Effector memory CD4-positive, alpha-beta T cell (primary cell): ENCODE measurements at regions not wholly inside any gene's neighbourhood (a gene's known extent, or its start where the extent isn't known, plus 50 kb on each side); places are given as distances from the start of the nearest gene placed in this dataset.

Source experiments
- DNase-seq, 3 donors: peaks; one replicate each; pipeline ENCODE4 v3.0.0-alpha.2; 2020
- H3K27ac ChIP-seq: 2 replicates; pipeline ENCODE4 v1.7.0; 2013; ENCODE audit warnings: mild to moderate bottlenecking, low read length, moderate library complexity; ENCODE audit not compliant: insufficient read depth, poor library complexity, severe bottlenecking
- H3K27me3 ChIP-seq: replicated peaks from 2 replicates; pipeline ENCODE4 v1.7.0; 2013; ENCODE audit warnings: mild to moderate bottlenecking, low read length; ENCODE audit not compliant: insufficient read depth, control insufficient read depth, poor library complexity, severe bottlenecking
- H3K36me3 ChIP-seq: 2 replicates; pipeline ENCODE4 v1.7.0; 2013; ENCODE audit warnings: mild to moderate bottlenecking, low read length, moderate library complexity; ENCODE audit not compliant: control insufficient read depth, insufficient read depth
- H3K4me1 ChIP-seq: 2 replicates; pipeline ENCODE4 v1.7.0; 2013; ENCODE audit warnings: low read length, mild to moderate bottlenecking; ENCODE audit not compliant: control insufficient read depth, insufficient read depth, poor library complexity, severe bottlenecking
- H3K4me3 ChIP-seq: 2 replicates; pipeline ENCODE4 v1.7.0; 2013; ENCODE audit warnings: low read length, low read depth, mild to moderate bottlenecking; ENCODE audit not compliant: insufficient read depth, poor library complexity, severe bottlenecking
- H3K9me3 ChIP-seq: 2 replicates; pipeline ENCODE4 v1.7.0; 2013; ENCODE audit warnings: mild to moderate bottlenecking, low read length, moderate library complexity; ENCODE audit not compliant: control insufficient read depth

GRCh38 chr9:135374591-135374990 lies 105.0 kb upstream of the PPP1R26 start:
- H3K36me3 ChIP-seq: no peaks in the 10 kb centered on the region
- no peaks in the 10 kb centered on the region for H3K4me1 ChIP-seq
- DNase-seq: no peak
- H3K27me3 ChIP-seq: no peaks in the 10 kb centered on the region
- no peak overlapping the region for H3K4me3 ChIP-seq
- H3K27ac ChIP-seq: no peak overlapping the region
- no peaks in the 10 kb centered on the region for H3K9me3 ChIP-seq

GRCh38 chr9:135375001-135375400 lies 104.6 kb upstream of the PPP1R26 start:
- Histone ChIP-seq H3K36me3 (no peaks in the 10 kb centered on the region), H3K4me1 (no peaks in the 10 kb centered on the region), H3K27ac (no peak overlapping the region), H3K4me3 (no peak overlapping the region), H3K9me3 (no peaks in the 10 kb centered on the region), H3K27me3 (no peaks in the 10 kb centered on the region)
- no peak for DNase-seq

GRCh38 chr9:135376511-135377265 lies 102.9 kb upstream of the PPP1R26 start:
- no peak for DNase-seq
- Histone ChIP-seq H3K27me3 (no peaks in the 10 kb centered on the region), H3K4me1 (no peaks in the 10 kb centered on the region), H3K4me3 (no peak overlapping the region), H3K9me3 (no peaks in the 10 kb centered on the region), H3K36me3 (no peaks in the 10 kb centered on the region), H3K27ac (no peak overlapping the region)

- H3K36me3 ChIP-seq: no peaks in the 10 kb centered on the region
- no peak overlapping the region for H3K27ac ChIP-seq
- H3K4me3 ChIP-seq: no peak overlapping the region
- no peak for DNase-seq
- H3K4me1 ChIP-seq: no peaks in the 10 kb centered on the region
- no peaks in the 10 kb centered on the region for H3K9me3 ChIP-seq
- no peaks in the 10 kb centered on the region for H3K27me3 ChIP-seq
These were observed 102.2 kb upstream of the PPP1R26 start for GRCh38 chr9:135377431-135377830.

GRCh38 chr9:135378751-135379150 lies 100.8 kb upstream of the PPP1R26 start:
- no peak for DNase-seq
- no peak overlapping the region for H3K4me3 ChIP-seq
- no peaks in the 10 kb centered on the region for H3K36me3 ChIP-seq
- no peak overlapping the region for H3K27ac ChIP-seq
- no peaks in the 10 kb centered on the region for H3K4me1 ChIP-seq
- no peaks in the 10 kb centered on the region for H3K9me3 ChIP-seq
- no peaks in the 10 kb centered on the region for H3K27me3 ChIP-seq

GRCh38 chr9:135379540-135380267 lies 99.9 kb upstream of the PPP1R26 start:
- Histone ChIP-seq H3K36me3 (no peaks in the 10 kb centered on the region), H3K27ac (no peak overlapping the region), H3K4me3 (no peak overlapping the region), H3K9me3 (no peaks in the 10 kb centered on the region), H3K4me1 (no peaks in the 10 kb centered on the region), H3K27me3 (no peaks in the 10 kb centered on the region)
- DNase-seq: no peak

- H3K36me3 ChIP-seq: no peaks in the 10 kb centered on the region
- no peak overlapping the region for H3K27ac ChIP-seq
- DNase-seq: no peak
- no peak overlapping the region for H3K4me3 ChIP-seq
- H3K27me3 ChIP-seq: no peaks in the 10 kb centered on the region
- no peaks in the 10 kb centered on the region for H3K4me1 ChIP-seq
- no peaks in the 10 kb centered on the region for H3K9me3 ChIP-seq
These were observed 99.1 kb upstream of the PPP1R26 start for GRCh38 chr9:135380311-135380960.

- no peaks in the 10 kb centered on the region for H3K27me3 ChIP-seq
- no peaks in the 10 kb centered on the region for H3K4me1 ChIP-seq
- DNase-seq: no peak
- H3K4me3 ChIP-seq: no peak overlapping the region
- H3K36me3 ChIP-seq: no peaks in the 10 kb centered on the region
- no peaks in the 10 kb centered on the region for H3K9me3 ChIP-seq
- H3K27ac ChIP-seq: no peak overlapping the region
These were observed 97.7 kb upstream of the PPP1R26 start for GRCh38 chr9:135381762-135382310.

- Histone ChIP-seq H3K27ac (no peak overlapping the region), H3K4me3 (no peak overlapping the region), H3K27me3 (no peaks in the 10 kb centered on the region), H3K9me3 (no peaks in the 10 kb centered on the region), H3K4me1 (no peaks in the 10 kb centered on the region), H3K36me3 (no peaks in the 10 kb centered on the region)
- no peak for DNase-seq
These were observed 95.4 kb upstream of the PPP1R26 start for GRCh38 chr9:135384226-135384625.
